ENCODE measurements at regions not wholly inside any gene's neighbourhood (a gene's known extent, or its start where the extent isn't known, plus 50 kb on each side); places are given as distances from the start of the nearest gene placed in this dataset.
"Not testable (repeated sequence)": the region's sequence is repeated elsewhere in the genome, so short reads cannot be mapped to it uniquely, and the experiment has no call there.

DNA sequence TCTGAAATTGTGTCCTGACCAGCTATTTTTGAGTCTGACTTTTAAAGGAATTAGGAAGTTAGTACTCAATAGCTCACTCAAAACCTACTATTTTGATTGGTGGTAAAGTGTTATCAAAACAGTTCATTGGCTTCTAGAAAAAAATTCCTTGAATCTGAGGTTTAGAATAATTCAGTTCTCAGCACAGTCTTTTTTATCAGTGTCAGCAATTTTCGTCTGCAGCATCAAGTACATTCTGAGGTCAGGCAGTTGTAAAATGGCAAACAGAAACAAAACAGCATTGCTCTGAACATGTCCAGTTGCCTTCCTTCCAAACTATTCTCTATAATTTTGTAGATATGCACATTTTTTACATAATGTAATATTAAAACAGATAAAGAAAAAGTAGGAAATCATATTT is 1644.1 kb downstream of the SLITRK5 start:
- DNase-seq (ENCODE audit: low read depth), result no peak

DNA sequence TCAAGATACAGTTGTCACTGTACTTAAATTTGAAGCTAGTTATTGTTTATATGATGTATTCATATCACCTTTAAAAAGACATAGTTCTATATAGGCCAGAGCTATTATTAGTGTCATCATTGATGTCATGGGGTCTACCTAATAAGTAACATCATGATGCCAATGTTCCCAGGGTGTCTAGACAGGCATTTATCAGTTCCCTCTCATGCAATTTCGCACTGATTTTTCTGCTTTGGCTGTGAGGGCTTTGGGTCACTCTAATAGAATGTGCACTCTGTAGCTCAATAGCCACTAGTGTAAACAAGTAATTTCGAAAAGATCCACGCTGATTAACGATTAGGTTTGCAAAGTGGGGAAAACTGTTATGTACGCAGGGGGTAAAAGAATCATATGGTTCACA is 1651.3 kb downstream of the SLITRK5 start:
- no peak for DNase-seq (ENCODE audit: low read depth)

GRCh38 chr13:89324582-89324981 is 1653.4 kb downstream of the SLITRK5 start:
- no peak for DNase-seq (ENCODE audit: low read depth)

DNA sequence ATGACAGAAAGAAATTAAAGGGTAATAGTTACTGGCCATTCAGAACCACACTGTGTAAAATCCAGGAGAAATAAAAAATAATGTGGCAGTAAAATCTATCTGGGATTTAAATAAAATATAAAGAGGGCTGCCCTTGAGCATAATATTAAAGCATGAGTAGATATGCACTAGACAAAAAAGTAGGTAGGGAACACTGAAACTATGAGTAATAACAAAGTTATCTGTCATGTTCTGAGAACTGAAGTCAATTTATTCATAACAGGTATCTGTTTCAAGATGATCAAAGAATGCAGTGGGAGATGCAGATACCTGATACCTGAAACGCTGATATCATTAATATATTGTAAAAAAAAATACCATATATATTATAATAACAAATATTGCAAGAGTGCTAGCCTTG is 1672.0 kb downstream of the SLITRK5 start:
- DNase-seq (ENCODE audit: low read depth), result no peak

DNA sequence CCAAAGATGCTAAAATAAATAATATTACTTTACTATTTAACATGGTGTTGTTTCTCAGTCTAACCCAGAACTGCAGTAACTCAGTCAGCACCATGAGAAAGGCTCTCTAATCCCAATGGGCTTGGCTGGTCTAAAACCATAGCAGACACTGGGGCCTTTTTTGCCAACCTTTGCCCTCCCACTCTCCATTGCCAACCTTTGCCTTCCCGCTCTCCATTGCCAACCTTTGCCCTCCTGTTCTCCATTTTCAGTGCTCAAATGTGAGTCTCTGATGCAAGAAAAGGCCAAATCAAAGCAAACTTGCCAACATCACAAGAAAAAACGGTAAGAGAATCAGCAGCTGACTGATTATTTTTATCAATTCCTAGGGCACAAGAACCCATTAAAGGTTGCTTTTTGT is 1681.2 kb downstream of the SLITRK5 start:
- DNase-seq (ENCODE audit: low read depth), result no peak

DNA sequence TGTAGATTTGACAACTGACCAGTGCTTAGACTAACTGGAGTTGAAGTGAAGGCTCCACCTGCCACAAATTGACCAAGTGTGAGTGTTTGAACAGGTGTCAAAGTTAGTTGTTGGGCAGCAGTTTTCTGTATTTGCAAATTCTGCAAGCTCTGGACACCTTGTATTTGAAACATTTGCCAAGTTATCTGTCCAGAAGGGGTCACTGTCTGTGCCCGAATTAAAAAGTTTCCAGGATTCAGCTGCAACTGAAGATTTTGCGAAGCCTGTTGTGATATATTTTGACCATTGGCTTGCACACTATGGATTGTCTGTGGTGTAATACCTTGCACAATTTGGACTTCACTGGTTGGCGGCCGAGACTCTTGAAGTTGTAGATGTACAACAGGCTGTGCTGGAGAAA is 1690.7 kb downstream of the SLITRK5 start:
- DNase-seq (ENCODE audit: low read depth), result no peak

DNA sequence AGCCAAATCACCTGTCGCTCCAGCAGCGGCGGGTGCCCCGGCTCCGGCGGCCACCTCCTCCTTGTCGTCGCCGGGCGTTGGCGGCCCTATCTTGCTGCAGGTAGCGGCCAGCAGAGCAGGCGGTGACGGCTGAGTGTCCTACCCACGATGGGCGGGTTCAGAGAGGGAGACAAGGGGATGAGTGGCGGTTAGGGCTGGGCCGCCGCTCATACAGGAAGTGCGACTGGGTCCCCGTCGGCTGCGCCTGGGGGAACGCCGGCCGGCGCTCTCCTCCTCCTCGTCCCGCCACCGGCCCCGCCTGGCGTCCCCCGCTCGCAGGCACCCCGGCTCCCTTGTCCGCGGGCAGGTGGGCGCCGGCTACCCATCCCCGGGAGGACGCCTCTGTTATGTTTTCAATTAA is 1692.0 kb downstream of the SLITRK5 start:
- DNase-seq (ENCODE audit: low read depth), result no peak

GRCh38 chr13:89372193-89372592 is 1701.0 kb downstream of the SLITRK5 start:
- DNase-seq (ENCODE audit: low read depth), result no peak

DNA sequence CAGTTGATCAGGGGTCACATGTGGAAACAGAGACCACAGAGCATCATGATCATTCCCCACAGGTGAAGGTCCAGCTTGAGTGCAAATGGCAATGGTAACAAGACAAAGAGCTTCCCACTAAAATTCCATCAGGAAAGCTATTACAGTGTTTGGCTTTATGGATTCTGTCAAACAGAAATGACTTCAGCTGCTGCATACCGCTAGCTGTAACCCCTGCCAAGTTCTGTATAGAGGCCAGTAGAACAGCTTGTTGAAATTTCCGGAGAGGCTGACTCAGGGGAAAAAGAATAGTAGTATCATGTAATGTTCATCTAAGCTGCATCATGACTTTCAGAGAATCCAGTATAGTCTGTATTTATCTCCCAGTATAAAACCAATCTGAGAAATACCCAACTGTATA is 1704.7 kb downstream of the SLITRK5 start:
- DNase-seq (ENCODE audit: low read depth), result peak; percentile 80

DNA sequence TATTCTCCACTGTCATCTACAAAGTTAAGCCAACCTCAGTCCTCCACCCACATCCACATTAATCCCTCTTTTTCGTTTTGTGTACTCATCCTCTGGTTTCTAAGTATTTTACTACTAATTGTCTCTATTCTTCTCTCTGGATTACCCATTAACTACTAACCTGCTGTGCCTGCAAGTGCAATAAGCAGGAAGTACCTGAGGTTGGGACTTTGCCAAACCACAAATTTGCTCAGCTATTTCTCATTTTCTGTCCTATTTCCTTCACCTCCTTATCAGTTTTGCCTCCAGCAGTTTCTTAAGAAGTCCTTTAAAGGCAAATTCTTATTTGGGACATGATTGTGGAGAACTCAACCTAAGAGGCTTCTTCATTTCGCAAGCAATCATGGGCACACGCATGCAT is 1708.9 kb downstream of the SLITRK5 start:
- DNase-seq (ENCODE audit: low read depth), result no peak

- DNase-seq (ENCODE audit: low read depth), result no peak
These were observed 1711.8 kb downstream of the SLITRK5 start for GRCh38 chr13:89382981-89383380.

DNA sequence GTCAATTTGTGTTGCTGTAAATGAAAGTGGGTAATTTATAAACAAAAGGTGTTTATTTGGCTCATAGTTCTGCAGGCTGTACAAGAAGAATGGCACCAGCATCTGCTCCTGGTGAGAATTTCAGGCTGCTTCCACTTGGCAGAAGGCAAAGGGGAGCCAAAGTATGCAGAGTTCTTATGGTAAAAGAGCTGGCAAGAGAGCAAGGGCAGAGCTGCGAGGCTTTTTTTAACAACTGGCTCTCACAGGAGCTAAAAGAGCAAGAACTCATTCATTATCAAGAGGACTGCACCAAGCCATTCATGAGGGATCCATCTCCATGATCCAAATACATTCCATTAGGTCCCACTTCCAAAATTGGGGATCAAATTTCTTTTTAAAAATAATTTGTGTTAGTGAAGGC is 1712.7 kb downstream of the SLITRK5 start:
- no peak for DNase-seq (ENCODE audit: low read depth)

GRCh38 chr13:89393758-89394304 is 1722.7 kb downstream of the SLITRK5 start:
- DNase-seq (ENCODE audit: low read depth), result no peak

GRCh38 chr13:89401264-89401675 is 1730.1 kb downstream of the SLITRK5 start:
- DNase-seq (ENCODE audit: low read depth), result no peak

DNA sequence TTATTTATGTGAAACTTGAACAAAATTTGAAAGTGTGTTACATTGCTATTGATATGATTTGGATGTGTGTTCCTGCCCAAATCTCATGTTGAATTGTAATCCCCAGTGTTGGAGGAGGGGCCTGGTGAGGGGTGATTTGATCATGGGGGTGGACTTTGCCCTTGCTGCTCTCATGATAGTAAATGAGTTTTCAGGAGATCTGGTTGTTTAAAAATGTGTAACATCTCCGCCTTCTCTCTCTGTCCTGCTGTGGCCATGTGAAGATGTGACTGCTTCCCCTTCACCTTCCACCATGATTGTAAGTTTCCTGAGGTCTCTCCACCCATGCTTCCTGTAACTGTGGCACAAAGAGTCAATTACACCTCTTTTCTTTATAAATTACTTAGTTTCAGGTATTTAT is 1731.0 kb downstream of the SLITRK5 start:
- DNase-seq (ENCODE audit: low read depth), result no peak

DNA sequence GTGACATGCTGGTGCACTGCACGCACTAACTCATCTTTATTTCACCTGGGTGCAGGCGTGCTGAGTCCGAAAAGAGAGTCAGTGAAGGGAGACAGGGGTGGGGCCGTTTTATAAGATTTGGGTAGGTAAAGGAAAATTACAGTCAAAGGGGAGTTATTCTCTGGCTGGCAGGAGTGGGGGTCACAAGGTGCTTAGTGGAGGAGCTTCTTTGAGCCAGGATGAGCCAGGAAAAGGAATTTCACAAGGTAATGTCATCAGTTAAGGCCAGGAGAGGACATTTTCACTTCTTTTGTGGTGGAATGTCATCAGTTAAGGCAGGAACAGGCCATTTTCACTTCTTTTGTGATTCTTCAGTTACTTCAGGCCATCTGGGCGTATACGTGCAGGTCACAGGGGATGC is 1734.9 kb downstream of the SLITRK5 start:
- not testable (repeated sequence) for DNase-seq (ENCODE audit: low read depth)

- DNase-seq (ENCODE audit: low read depth), result no peak
These were observed 1736.2 kb downstream of the SLITRK5 start for GRCh38 chr13:89407357-89407756.

DNA sequence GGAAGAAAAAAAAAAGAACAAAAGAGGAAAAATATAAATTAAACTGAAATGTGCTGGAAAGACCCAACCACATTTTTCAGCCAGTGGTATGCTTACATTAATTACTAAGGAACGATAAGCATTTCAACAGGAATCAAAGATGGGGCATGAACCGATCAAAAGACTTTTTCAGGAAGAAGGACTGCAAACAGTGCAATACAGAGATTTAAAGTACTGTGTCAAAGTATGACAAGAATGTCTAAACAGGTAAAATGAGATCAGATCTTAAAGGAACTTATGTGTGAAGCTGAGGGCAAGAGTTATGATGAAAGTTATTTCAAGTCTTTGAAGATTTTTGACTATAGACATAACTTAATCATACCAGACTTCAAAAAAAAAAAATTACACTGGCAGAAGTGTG is 1761.8 kb downstream of the SLITRK5 start:
- DNase-seq (ENCODE audit: low read depth), result no peak

DNA sequence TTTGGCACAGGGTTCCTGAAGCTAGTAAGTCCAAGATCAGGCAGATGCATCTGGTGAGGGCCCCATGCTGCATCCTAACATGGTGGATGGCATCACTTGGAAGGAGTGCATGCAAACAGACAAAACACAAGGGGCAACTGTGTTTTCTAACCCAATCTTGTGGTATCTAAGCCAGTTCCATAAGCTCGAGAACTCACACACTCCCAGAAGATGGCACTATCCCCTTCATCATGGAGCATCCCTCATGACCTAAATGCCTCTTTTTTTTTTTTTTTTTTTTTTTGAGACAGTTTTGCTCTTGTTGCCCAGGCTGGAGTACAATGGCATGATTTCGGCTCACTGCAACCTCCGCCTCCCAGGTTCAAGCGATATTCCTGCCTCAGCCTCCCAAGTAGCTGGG is 1763.5 kb downstream of the SLITRK5 start:
- DNase-seq (ENCODE audit: low read depth), result not testable (repeated sequence)

GRCh38 chr13:89454681-89455080 is 1783.5 kb downstream of the SLITRK5 start:
- DNase-seq (ENCODE audit: low read depth), result no peak

GRCh38 chr13:89455225-89455624 is 1784.1 kb downstream of the SLITRK5 start:
- no peak for DNase-seq (ENCODE audit: low read depth)

GRCh38 chr13:89455741-89456140 is 1784.6 kb downstream of the SLITRK5 start:
- DNase-seq (ENCODE audit: low read depth), result no peak

GRCh38 chr13:89457977-89458376 is 1786.8 kb downstream of the SLITRK5 start:
- DNase-seq (ENCODE audit: low read depth), result no peak

GRCh38 chr13:89458456-89458855 is 1787.3 kb downstream of the SLITRK5 start:
- no peak for DNase-seq (ENCODE audit: low read depth)

DNA sequence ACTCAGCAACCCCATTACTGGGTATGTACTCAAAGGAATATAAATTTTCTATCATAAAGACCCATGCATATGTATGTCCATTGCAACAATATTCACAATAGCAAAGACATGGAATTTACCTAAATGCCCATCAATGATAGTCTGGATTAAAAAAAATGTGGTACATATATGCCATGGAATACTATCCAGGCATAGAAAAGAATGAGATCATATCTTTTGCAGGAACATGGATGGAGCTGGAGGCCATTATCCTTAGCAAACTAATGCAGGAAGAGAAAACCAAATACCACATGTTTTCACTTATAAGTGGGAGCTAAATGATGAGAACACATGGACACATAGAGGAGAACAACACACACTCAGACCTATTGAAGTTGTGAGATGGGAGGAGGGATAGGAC is 1789.7 kb downstream of the SLITRK5 start:
- not testable (repeated sequence) for DNase-seq (ENCODE audit: low read depth)

Data from forelimb muscle (tissue), 1 donor.